Stimulated activated CD4-positive, alpha-beta T cell treated with anti-CD3 and anti-CD28 coated beads, Interleukin-2, amount 100 ng/mL, for 24 hours (primary cell): ENCODE measurements at regions not wholly inside any gene's neighbourhood (a gene's known extent, or its start where the extent isn't known, plus 50 kb on each side); places are given as distances from the start of the nearest gene placed in this dataset.

Experiments
- DNase-seq, 2 donors: peaks; one replicate each; pipeline ENCODE4 v3.0.0-alpha.2; 2020

DNA sequence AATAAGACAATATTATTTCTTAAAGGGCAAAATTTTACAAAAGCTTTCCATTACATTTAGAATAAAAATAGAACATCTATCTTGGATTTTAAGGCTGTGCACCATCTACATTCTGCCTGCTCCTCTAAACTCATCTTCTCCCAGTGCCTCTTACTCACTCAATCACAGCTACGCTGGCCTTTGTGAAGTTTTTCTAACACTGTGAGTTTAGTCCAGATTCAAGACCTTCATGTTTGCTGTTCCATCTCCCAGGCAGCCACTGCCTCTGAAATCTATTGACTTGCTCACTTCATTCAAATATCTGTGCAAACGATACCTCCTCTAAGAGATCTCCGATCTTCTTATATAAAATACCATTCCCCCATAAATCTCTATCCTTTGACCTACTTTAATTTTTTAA lies 673.4 kb upstream of the KIF2B start:
- no peak for DNase-seq

DNA sequence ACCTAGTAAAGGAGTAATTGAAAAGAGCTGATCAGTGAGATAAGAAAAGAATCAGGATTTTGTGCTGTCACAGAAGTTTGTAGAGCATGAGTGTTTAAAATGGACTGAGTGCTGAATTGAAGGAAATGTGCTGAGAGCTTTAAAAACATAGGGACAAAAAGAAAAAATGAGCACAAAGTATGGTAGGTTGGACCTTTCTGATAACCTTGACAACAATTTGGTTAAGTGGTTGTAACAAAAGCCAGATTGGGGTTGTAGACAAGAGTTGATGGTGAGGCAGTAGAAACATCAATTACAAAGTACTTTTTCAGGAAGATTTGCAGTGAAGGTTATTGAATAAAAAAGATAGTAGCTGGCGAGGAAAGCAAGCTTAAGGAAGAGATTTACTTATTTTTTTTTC lies 674.7 kb upstream of the KIF2B start:
- DNase-seq = no peak

DNA sequence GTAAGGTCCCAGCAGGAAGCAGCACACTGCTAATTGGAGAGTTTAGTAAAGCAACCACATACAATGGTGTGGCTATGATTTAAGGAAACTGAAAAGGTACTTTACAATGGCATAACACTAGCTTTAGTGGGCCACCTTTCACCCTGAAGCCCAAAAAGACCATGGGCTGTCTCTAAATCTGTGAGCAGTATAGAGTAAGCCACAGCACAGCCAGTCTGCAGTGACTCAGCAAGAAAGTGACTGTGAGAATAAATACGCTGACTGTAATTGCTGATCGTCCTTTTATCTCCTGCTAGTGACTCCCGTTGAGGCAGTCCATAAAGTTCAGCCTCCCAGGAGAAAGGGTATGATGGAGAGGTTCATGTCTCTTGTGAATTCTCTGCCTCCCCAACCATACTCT lies 679.8 kb upstream of the KIF2B start:
- DNase-seq = no peak

DNA sequence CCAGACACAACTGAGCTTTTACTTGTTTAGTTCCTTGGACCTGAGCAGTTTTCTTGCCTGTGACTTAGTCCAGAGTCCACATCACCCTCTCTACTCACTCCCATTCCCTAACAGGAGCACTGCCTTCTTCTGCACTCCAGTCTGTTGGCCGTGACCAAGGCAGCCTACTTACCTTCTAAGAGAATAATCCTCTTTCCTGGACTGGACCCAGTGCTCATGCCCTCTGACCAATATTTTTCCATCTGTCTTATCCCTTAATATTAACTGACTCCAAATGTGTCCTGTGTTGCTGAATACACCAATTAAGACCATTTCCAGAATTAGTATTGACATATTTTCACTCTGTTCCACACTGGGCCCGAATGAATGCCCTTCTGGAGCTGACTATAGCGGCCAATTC lies 681.0 kb upstream of the KIF2B start:
- no peak for DNase-seq

DNA sequence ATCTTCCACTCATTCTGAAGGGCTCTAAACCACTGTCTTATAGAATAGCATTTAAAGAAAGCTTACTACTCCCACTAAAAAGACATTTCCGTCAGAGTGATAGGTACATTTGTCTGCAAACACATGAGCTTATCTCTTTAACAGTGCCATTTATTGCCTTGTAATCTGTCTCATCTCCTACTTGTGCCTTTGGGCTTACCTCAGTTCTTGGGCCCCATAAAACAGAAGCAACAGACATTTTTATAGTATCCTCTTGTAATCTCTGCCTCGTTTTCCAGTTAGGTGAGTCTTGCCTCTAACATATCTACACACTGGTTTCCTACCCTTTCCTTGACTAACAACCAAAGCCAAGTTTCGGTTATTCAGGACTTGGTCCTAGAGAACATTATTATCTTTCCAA lies 681.4 kb upstream of the KIF2B start:
- no peak for DNase-seq

DNA sequence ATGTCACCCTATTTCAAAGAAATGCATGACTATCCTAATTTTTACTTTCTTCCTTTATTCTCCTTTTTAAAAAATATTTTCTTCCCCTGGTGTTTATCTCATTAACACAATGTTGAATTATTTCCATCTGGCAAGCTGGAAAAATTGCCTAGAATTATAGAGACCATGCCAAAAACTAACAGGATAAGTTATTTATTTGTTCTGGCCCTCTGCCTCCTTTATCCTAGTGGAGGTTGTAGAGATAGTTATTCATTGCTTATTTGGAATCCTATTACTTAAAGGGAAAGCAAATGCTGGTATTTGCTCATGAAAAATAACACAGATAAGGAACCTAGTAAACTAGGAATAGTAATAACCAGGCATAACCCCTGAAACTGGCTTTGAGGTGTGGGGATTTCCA lies 684.9 kb upstream of the KIF2B start:
- DNase-seq = no peak

DNA sequence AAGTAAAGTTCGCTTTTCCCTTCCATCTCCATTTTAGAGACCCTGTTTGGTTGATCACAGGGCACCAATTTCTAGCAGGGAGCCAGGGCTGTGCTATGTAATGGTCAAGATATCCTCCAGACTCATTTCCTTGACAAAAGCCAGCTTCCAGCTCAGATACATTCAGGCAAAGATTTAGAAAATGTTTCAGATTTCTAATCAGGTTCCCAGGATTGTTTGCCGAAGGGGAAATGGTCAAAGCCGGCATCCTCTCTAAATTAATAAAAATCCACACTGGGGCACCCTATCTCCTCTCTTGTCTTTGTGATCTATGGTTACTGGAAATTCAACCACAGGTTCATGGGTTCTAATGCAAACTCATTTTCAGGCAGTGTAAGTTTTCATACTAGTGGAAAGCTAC lies 686.8 kb upstream of the KIF2B start:
- no peak for DNase-seq

DNA sequence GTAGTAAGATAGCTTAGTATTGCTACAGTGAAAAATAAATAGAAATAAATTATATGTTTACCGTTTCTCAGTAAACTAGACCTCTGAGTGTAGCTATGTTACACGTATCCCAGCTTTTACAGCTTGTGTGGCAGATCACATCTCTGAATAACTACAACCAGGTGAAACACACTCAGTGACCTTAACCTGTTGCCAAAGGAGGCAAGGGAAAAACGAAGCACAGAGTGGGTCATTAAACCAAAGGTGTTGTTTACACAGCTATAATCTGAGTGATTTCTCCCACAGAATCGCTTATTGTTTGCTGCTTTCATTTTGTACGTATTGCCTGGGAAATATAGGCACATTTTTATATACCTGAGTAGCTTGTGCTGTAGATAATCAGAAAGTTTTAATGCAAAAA lies 688.2 kb upstream of the KIF2B start:
- DNase-seq = no peak

DNA sequence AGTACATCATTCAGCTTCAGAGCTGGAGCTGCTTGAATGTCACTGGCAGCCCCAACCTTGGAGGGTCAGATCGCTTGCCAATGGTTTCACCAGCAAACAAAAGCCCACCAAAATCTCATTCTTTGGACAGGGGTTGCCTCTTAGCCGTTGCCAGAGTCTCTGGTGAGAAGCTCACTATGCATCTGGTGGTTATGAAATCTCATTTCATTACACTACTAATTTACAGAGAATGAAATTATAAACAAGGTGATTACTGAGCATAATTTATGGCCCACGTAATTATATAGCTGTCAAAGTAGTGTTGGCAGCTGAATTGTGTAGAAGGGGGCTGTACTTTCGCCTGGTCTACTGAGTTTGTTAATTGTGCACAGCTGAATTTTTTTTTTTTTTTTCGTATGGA lies 688.9 kb upstream of the KIF2B start:
- DNase-seq = no peak

DNA sequence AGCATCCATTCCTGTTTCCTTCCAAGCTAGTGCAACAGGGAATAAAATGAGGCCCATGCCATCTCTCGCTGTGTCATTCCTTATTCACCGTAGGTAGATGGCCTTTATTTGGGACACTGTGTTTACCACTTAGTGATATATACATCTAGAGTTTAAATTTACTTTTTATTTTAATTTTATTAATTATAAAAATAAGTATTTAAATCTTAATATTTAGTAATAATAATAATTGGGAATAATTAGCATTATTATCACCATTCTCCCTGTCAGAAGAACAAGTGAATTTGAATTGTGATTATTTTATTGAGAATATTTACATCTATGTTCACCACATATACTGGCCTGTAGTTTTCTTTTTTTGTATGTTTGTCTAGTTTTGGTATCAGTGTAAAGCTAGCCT lies 692.9 kb upstream of the KIF2B start:
- no peak for DNase-seq

DNA sequence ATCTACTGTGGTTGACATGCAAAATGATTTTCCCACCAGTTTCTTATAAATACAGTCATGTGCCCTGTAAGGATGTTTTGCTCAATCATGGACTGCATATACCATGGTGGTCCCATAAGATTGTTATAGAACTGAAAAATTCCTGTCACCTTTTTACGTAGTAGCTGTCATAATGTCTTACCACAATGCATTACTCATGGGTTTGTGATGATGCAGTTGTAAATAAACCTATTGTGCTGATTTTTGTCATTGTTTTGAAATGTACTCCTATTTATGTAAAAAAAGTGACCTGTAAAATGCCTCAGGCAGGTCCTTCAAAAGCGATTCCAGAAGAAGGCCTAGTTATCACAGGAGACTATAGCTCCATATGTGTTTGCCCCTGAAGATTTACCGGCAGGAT lies 695.4 kb upstream of the KIF2B start:
- DNase-seq = no peak

DNA sequence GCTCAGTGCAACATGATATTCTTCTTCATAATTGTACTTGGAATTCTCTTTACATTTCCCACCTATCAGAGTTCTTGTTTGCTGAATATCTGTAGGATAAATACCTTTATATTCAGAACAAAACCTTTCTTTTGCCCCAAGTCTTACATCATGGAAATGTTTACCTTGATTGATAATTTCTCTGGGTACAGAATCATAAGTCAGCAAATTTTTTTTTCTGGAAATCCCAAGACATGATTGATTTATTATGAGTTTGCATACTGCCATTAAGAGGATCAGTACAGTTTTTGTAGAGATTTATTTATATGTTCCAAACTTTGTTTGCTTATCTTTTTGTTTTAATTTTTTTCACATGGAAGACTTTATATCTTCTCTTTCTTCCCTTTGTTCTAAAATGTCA lies 699.8 kb upstream of the KIF2B start:
- DNase-seq = no peak

DNA sequence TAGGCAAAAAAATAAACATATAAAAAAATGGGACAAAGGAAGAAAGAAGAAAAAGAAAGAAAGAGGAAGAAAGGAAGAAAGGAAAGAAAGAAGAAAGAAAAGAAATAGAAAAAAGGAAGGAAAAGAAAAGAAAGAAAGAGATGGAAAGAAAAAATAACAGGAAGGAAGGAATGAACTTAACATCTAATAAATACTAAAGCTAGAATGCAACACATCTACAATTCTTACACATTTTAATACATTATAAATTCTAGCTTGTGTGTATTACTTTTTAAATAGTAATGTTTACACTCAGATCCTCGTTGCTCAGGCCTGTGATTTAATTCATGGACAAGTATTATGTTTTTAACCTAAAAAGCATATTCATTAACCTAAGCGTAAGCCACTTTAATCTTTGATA lies 703.0 kb upstream of the KIF2B start:
- DNase-seq = no peak

DNA sequence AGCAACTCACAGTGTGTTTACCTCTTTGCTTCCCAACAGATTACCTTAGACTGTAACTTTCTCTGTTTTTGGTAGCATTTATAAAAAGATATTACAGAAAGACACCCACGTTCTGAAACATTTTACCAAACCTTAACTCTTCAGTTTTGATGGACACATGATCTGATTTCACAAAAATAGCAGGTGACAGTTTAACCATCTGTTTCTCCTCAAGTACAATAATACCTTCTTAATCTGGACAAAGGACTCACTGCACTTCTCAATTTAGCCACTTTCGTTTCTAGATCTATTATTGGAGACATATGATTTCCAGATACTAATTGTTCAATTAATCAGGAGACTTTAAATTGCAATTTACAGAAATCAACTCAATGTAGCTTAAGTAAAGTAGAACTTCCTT lies 703.8 kb upstream of the KIF2B start:
- DNase-seq = no peak

DNA sequence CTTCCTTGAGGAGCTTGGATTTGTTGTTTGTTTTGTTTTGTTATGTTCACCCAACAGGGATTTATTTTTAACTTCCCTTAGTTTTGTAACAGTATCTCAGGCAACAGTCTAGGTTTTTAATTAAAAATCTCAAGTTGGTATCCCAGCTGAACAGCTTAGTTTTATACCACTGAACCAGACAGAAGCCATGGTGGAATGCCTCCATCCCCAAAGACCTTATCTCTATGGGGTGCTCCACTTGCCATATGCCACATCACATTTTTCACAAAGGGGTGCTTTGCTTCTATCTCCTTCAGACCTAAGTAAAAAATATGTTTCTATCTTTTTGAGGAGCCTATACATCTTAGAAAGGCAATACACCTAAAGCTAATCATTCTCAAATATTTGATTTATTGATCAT lies 715.8 kb upstream of the KIF2B start:
- no peak for DNase-seq

DNA sequence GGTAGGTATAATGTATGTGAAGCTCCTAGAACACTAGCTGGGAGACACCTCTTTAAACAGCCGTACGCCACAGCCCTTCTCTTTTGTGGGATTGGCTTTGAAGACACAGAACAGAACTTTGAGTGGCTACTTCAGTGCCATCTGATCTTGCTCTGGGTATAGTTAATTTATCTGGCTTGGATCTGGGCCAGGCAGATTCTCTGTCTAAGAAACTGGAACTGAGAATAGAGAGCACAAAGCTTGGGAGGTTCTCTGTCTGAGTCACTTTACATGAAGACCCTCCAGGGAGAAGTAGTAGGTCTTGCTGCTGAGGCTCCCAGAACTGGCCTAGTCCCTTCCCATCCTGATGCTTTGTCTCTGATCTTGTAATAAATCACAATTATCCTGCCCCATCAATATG lies 721.0 kb upstream of the KIF2B start:
- DNase-seq = no peak

DNA sequence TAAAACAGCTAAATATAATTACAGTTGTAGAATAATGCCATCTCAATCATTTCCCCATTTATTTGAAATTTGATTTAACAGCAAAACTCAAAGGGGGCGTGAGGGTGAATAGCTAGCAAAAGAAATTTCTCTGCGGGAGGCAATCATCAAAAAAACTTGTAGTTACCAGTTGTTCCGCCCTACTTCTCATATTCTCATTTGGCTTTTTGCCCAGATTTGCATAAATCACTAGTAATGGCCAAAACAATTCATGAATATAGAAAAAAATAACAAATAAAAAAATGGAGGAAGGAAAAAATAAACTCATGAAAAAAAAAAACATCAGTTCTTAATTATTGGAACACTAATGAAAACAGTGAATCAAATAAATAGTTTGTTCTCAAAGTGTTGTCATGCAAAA lies 722.6 kb upstream of the KIF2B start:
- no peak for DNase-seq

DNA sequence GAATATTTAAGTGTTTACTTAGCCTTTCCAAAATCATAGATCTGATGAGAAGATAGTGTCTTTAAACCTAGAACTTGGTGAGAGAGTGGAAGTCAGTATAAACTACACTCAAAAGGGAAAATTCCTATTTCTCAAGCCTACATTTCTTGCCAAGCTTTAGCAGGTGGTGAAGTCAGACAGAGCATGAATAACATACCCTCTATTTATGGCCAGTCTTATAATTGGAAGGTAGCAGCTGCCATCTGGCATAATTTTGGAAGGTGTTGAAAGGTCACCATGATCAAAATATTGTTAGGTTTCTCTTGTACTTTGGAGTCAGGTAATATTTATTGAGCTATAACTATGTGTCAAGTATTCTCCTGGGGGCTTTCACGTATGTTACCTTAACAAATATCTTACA lies 729.3 kb upstream of the KIF2B start:
- no peak for DNase-seq

DNA sequence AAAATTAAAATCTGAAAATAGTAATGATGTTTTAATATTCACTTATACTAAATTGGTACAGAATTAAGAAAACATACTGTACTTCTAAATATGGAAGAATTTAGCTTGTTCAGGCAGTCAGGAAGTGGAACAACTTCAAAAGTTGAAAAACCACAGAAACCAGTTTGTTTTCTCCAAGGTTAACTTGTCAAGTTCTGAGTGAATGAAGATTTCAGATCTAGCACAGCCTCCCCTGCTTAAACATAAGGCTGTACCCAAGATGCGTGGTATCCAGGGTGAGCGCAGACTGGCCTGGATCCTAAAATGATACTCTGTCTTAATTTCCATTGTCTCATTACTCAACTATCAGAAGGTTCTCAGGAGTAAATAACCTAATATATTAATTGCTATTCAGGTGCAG lies 730.7 kb upstream of the KIF2B start:
- DNase-seq = no peak

DNA sequence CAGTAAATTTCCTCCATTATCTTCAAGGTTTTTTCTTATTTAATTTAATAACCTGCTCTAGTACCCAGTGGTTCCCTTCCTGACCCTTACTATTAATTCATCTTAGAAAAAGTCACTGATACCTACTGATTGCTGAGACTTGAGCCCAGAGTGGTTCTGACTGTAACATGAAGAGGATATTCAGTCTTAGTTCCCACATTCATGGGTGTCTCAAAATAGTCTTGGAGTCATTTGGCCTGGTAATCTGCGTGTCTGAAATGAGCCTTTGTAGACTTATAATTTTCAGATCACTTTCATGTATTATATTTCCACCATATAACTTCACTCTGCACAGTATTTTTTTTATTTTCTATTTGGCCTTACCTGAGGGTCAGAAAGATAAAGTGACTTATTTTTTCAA lies 732.0 kb upstream of the KIF2B start:
- DNase-seq = no peak

DNA sequence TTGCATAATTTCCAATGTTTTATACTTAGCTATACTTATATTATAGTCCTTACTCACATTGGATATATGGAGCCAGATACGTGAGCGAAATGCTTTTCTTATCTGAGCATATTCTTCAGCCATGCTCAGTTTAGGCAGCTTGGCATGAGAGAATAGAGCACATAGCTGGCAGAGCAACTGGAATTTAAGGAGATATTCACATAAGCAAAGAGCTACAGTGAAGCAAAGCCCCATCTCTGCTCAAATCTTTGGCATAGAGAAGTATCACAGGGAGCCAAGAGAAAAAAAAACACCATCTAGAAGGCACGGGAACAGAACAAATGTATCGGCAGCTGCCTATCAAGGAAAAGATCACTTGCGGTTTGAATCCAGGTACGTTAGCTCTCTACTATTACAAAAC lies 734.2 kb upstream of the KIF2B start:
- no peak for DNase-seq

DNA sequence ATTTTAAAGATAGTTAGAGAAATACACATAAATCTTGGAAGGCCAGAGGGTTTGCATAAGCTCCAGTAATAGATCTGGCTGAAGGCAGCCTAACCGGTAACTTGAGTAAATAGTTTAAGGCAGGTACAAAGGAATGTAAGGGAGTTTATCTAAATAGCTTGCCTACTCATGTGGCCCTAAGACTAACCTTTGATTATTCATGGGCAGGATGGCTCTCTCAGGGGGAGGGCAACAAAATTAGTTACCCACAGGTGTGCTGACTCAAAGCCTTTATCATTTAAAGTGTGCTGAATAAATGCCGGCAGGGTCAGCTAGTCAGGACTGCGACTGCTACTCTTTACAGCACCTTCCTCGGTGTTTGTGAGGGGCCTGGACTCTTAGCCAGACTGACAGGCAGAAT lies 761.3 kb upstream of the KIF2B start:
- no peak for DNase-seq

DNA sequence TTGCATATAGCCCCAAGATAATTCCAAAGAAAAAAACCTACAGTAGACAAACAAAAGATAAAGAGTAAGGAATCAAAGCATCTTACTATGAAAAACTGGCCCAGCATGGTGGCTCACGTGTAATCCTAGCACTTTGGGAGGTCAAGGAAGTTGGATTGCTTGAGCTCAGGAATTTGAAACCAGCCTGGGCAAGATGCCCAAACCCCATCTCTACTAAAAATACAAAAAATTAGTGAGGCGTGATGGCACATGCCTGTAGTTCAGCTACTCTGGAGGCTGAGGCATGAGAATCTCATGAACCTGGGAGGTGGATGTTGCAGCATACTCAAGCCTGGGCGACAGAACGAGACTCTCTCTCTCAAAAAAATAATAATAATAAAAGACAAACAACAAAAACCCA lies 764.7 kb upstream of the KIF2B start:
- no peak for DNase-seq

DNA sequence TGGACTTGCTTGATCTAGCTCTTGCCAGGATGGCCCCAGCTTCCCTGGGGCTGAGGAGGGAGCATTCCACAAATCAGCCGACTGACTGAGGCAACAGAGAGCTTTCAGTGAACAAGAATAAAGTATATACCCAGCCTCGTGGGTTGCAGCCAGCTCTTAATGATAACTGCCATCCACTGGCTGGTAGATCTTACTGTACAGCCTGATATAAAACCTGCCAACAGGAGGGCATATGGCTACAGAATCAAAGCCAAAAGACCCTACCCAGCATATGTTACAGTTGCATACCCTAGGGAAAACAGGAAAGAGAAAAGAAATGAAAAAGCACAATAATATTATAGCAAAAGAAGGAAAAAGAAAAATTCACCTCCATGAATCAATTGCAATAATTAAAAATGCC lies 775.9 kb upstream of the KIF2B start:
- no peak for DNase-seq

DNA sequence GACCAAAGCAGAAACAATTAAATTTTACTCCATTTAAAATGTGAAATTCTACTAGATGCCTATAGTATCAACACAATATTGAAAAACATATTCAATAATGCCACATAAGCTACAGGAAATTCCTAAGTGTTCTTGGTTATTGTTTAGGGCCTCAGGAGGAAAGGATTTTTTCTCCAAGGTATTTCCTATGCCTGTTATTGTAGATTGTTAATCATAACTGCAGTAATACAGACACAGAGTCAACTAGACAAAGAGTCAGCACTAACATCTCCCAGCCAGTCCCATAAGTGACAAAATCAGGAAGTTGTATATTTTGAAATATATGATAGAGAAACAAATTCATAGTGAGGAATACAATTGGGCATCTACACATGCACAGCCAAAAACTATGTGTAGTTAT lies 782.7 kb upstream of the KIF2B start:
- no peak for DNase-seq

DNA sequence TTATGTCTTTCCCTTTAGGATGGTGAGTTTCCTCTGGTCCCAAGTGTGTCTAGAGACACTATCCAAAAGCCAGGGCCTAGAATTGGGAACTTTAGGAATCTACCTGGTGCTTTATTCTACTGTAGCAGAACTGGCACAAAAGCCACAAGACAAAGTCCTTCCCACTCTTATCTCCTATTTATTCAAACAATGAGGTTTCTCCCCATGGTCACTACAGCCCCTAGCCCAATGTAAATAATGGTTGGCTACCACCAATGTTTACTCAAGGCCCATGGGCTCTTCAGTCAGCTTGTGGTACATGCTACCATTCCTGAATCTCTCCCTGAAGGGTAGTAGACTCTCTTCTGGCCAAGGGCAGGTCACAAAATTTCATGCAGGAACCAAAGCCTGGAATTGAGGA lies 789.4 kb upstream of the KIF2B start:
- no peak for DNase-seq

DNA sequence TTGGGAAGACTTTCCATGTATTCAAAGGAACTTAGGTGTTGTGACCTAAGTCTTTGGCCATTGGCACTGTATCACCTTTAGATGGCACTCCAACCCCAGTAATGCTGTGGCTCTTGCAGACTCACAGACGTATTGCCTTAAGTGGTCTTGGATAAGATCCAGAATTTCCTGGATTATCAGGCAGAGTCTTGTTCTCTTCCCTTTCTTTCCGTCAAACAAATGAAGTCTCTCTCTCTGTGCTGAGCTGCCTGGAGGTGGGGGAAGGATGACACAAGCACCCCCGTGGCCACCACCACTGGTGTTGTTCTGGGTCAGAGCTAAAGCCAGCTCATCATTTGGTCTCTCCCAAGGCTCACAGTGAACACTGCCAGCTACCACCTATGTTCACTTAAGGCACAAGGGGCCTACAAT lies 789.9 kb upstream of the KIF2B start:
- no peak for DNase-seq
